Prostate gland (tissue), 2 donors: ENCODE measurements at regions not wholly inside any gene's neighbourhood (a gene's known extent, or its start where the extent isn't known, plus 50 kb on each side); places are given as distances from the start of the nearest gene placed in this dataset.

ENCODE experiments used
- CTCF ChIP-seq, 4 experiments: fragments of 200-600 bp in 2 of 4; fragments of 450-650 bp in 2 of 4; sonication (generic) in 2 of 4; IDR thresholded peaks; 1 replicate in 3 of 4; 2 replicates in 1 of 4; pipeline ENCODE4 v1.5.1; 2016 to 2019; ENCODE audit warnings: antibody characterized with exemption in 4 of 4, mild to moderate bottlenecking in 2 of 4, moderate library complexity in 2 of 4
- POLR2A ChIP-seq: fragments of 450-650 bp; IDR thresholded peaks from one replicate; pipeline ENCODE4 v1.6.1; 2016; ENCODE audit warnings: antibody characterized with exemption, mild to moderate bottlenecking

GRCh38 chr1:4411862-4412261 lies 242.5 kb upstream of the AJAP1 start:
- TF ChIP-seq CTCF (IDR thresholded peaks at IDR 0.05), result no peak
- TF ChIP-seq POLR2A, result no peak
